Testis (tissue), 2 donors: ENCODE measurements at regions not wholly inside any gene's neighbourhood (a gene's known extent, or its start where the extent isn't known, plus 50 kb on each side); places are given as distances from the start of the nearest gene placed in this dataset.

Experiments used
- CTCF ChIP-seq, 3 experiments: fragments of 450-650 bp in 2 of 3; fragments of 200-600 bp in 1 of 3; sonication (generic) in 1 of 3; IDR thresholded peaks; one replicate each; pipeline ENCODE4 v1.5.1; 2016 to 2019; ENCODE audit warnings: antibody characterized with exemption in 3 of 3, mild to moderate bottlenecking in 2 of 3, moderate library complexity in 1 of 3
- POLR2A ChIP-seq: fragments of 450-650 bp; IDR thresholded peaks from one replicate; pipeline ENCODE4 v1.6.1; 2017; ENCODE audit warnings: antibody characterized with exemption, mild to moderate bottlenecking, moderate library complexity

- TF ChIP-seq POLR2A (no peak), CTCF (IDR thresholded peaks at IDR 0.05) (no peak)
Measured at GRCh38 chr2:7619203-7619970, 702.2 kb downstream of the RNF144A start.
